ENCODE measurements at regions not wholly inside any gene's neighbourhood (a gene's known extent, or its start where the extent isn't known, plus 50 kb on each side); places are given as distances from the start of the nearest gene placed in this dataset.

GRCh38 chr11:59281177-59281576 lies 68.5 kb upstream of the MPEG1 start:
- BruUV-seq (replicated peaks), result no TSS peak
- Histone ChIP-seq H3K27ac (ENCODE audit: low read length) (no peak overlapping the region), H4K20me1 (ENCODE audit: low read length) (no peaks in the 10 kb centered on the region), H3K36me3 (ENCODE audit: low read depth, low read length) (no peaks in the 10 kb centered on the region), H3K27me3 (ENCODE audit: low read length) (peaks cover 14% of the 10 kb centered on the region), H2AFZ (ENCODE audit: low read length) (no peak overlapping the region), H3K4me1 (ENCODE audit: insufficient read depth, low read length) (no peaks in the 10 kb centered on the region), H3F3A (ENCODE audit: low read length, unreplicated experiment) (no peaks in the 10 kb centered on the region), H3K79me2 (ENCODE audit: low read length) (no peaks in the 10 kb centered on the region), H3K9me2 (replicated peaks; ENCODE audit: low read length) (no peaks in the 10 kb centered on the region), H3K4me3 (ENCODE audit: low read length) (no peak overlapping the region), H3K9ac (ENCODE audit: low read length) (no peak overlapping the region), H3K9me3 (ENCODE audit: low read length) (no peaks in the 10 kb centered on the region), H3K4me2 (ENCODE audit: low read length) (no peak overlapping the region)
- intact Hi-C loops (cut with micrococcal nuclease), result no loop called here
- ATAC-seq (no peak), DNase-seq (no peak)
- CTCF ChIA-PET, result no interaction called here
- TF ChIP-seq EZH2phosphoT487 (IDR thresholded peaks at IDR 0.05; ENCODE audit: borderline replicate concordance, low read length), result no peak
- no peak for TF ChIP-seq EZH2 (IDR thresholded peaks at IDR 0.05; ENCODE audit: low read length, unreplicated experiment)
- no peak for TF ChIP-seq CTCF (conservative IDR thresholded peaks at IDR 0.05; ENCODE audit: low read depth, low read length)
- POLR2A ChIA-PET (ENCODE audit: unreplicated experiment), result no interaction called here

GRCh38 chr11:59273373-59273841 lies 60.7 kb upstream of the MPEG1 start:
- no peaks in the 10 kb centered on the region for H3K9me2 ChIP-seq (replicated peaks; ENCODE audit: low read length)
- TF ChIP-seq EZH2phosphoT487 (IDR thresholded peaks at IDR 0.05; ENCODE audit: borderline replicate concordance, low read length), result no peak
- no peak for TF ChIP-seq CTCF (conservative IDR thresholded peaks at IDR 0.05; ENCODE audit: low read depth, low read length)
- TF ChIP-seq EZH2 (IDR thresholded peaks at IDR 0.05; ENCODE audit: low read length, unreplicated experiment), result no peak
- H3K27me3 ChIP-seq (ENCODE audit: low read length), result peaks cover 8% of the 10 kb centered on the region; the same call in 1 of the 2 replicates
- ATAC-seq (no peak), DNase-seq (peak; percentile 29)
- no peak overlapping the region for H3K4me2 ChIP-seq (ENCODE audit: low read length)
- BruUV-seq (replicated peaks), result no TSS peak
- ChIA-PET POLR2A (ENCODE audit: unreplicated experiment) (no interaction called here), CTCF (no interaction called here)
- peak overlapping the region; percentile 59 for H3K27ac ChIP-seq (ENCODE audit: low read length)
- intact Hi-C loops (cut with micrococcal nuclease), result no loop called here
- H3F3A ChIP-seq (ENCODE audit: low read length, unreplicated experiment), result no peaks in the 10 kb centered on the region
- H3K79me2 ChIP-seq (ENCODE audit: low read length), result no peaks in the 10 kb centered on the region
- 0 out of 2 replicates have a peak overlapping the region, but pooled peaks have one; percentile 12 for H2AFZ ChIP-seq (ENCODE audit: low read length)
- no peaks in the 10 kb centered on the region for H4K20me1 ChIP-seq (ENCODE audit: low read length)
- H3K4me3 ChIP-seq (ENCODE audit: low read length), result no peak overlapping the region
- H3K9ac ChIP-seq (ENCODE audit: low read length), result no peak overlapping the region
- H3K36me3 ChIP-seq (ENCODE audit: low read depth, low read length), result no peaks in the 10 kb centered on the region
- no peaks in the 10 kb centered on the region for H3K9me3 ChIP-seq (ENCODE audit: low read length)
- no peaks in the 10 kb centered on the region; the same call in 1 of the 2 replicates for H3K4me1 ChIP-seq (ENCODE audit: insufficient read depth, low read length)

- H3K4me1 ChIP-seq (ENCODE audit: insufficient read depth, low read length), result peaks cover 3% of the 10 kb centered on the region
- CTCF ChIA-PET, result no interaction called here
- POLR2A ChIA-PET (ENCODE audit: unreplicated experiment), result no interaction called here
- H3K9ac ChIP-seq (ENCODE audit: low read length), result peak overlapping the region; percentile 12; the same call in 1 of the 2 replicates
- H4K20me1 ChIP-seq (ENCODE audit: low read length), result no peaks in the 10 kb centered on the region
- no peaks in the 10 kb centered on the region for H3K79me2 ChIP-seq (ENCODE audit: low read length)
- H3K27me3 ChIP-seq (ENCODE audit: low read length), result peaks cover 8% of the 10 kb centered on the region; the same call in 1 of the 2 replicates
- intact Hi-C loops (cut with micrococcal nuclease), result no loop called here
- no peak for ATAC-seq
- H3F3A ChIP-seq (ENCODE audit: low read length, unreplicated experiment), result no peaks in the 10 kb centered on the region
- no TSS peak for BruUV-seq (replicated peaks)
- no peak overlapping the region for H3K4me2 ChIP-seq (ENCODE audit: low read length)
- H3K4me3 ChIP-seq (ENCODE audit: low read length), result no peak overlapping the region
- TF ChIP-seq EZH2phosphoT487 (IDR thresholded peaks at IDR 0.05; ENCODE audit: borderline replicate concordance, low read length) (no peak), CTCF (conservative IDR thresholded peaks at IDR 0.05; ENCODE audit: low read depth, low read length) (no peak), EZH2 (IDR thresholded peaks at IDR 0.05; ENCODE audit: low read length, unreplicated experiment) (no peak)
- peak overlapping the region; percentile 59 for H3K27ac ChIP-seq (ENCODE audit: low read length)
- H3K9me2 ChIP-seq (replicated peaks; ENCODE audit: low read length), result no peaks in the 10 kb centered on the region
- no peaks in the 10 kb centered on the region for H3K36me3 ChIP-seq (ENCODE audit: low read depth, low read length)
- H3K9me3 ChIP-seq (ENCODE audit: low read length), result no peaks in the 10 kb centered on the region
- no peak for DNase-seq
- H2AFZ ChIP-seq (ENCODE audit: low read length), result 0 out of 2 replicates have a peak overlapping the region, but pooled peaks have one; percentile 12
Observed at GRCh38 chr11:59272771-59273372, 60.1 kb upstream of the MPEG1 start.
